Activated CD8-positive, alpha-beta memory T cell treated with anti-CD3 and anti-CD28 coated beads, Interleukin-2, amount 50 U/mL, for 4 hours (primary cell): ENCODE measurements at regions not wholly inside any gene's neighbourhood (a gene's known extent, or its start where the extent isn't known, plus 50 kb on each side); places are given as distances from the start of the nearest gene placed in this dataset.
"Not testable (repeated sequence)": the region's sequence is repeated elsewhere in the genome, so short reads cannot be mapped to it uniquely, and the experiment has no call there.

ENCODE experiments used
- DNase-seq: peaks from one replicate; pipeline ENCODE4 v3.0.0-alpha.2; 2020

DNA sequence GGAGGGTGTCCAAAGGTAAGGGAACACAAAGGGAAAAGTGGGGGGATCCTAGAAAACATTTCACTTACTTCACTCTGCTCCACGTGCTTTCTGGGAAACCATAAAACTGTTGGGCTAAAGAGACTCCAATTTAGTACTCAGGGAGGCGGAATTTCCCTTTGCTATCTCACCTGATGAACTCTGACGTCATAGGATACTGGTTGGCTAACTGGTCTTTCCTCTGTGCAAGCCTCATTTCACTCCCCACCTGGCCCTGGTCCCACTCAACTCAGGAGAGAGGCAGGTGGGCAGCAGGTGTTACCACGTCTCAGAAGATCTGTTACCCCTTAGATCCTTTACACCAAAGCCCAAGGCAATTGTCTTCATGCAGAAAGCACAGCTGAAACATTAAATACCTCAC, 51.8 kb upstream of the PMAIP1 start:
- no peak for DNase-seq

DNA sequence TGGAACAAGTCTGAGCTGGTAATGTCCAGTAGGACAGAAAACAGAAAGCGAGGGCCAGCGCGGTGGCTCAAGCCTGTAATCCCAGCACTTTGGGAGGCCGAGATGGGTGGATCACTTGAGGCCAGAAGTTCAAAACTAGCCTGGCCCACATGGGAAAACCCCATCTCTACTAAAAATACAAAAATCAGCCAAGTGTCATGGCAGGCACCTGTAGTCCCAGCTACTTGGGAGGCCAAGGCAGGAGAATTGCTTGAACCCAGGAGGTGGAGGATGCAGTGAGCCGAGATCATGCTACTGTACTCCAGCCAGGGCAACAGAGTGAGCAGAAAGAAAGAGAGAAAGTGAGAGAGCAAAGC, 52.3 kb upstream of the PMAIP1 start:
- not testable (repeated sequence) for DNase-seq

DNA sequence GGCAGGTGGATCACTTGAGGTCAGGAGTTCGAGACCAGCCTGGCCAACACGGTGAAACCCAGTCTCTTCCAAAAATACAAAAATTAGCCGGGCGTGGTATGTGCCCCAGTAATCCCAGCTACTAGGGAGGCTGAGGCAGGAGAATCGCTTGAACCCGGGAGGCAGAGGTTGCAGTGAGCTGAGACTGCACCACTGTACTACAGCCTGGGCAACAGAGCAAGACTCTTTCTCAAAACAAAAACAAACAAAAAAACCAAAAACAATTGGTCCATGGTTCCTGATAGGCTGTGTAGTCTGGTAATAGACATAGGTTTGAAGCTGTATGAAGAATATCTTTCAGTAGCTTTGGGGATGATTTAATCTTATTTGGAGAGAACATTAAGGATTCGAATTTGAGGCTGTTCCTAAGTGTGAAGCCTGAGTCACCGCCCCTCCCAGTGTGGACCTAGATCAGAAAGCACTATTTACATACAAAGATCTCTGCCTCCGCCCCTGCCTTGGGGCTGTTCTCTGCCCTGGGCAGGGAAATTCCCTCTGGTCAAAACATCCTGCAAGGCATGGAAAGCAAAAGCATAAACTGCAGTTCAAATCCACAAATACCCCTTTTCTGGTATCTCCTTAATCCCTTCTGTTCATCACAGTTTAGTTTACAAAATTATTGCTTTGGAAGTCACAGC, 52.8 kb upstream of the PMAIP1 start:
- no peak for DNase-seq

DNA sequence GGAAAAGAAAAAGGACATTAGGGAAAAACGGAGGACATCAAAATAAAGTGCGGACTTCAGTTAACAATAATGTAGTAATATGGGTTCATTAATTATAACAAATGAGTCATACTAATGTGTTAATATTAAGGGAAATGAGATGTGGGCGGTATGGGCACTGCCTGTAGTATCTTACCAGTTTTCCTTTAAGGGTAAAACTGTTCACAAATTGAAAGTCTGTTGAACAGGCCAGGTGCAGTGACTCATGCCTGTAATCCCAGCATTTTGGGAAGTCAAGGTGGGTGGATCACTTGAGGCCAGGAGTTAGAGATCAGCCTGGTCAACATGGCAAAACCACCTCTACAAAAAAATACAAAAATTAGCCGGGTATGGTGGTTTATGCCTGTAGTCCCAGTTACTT, 56.8 kb upstream of the PMAIP1 start:
- DNase-seq, result no peak

DNA sequence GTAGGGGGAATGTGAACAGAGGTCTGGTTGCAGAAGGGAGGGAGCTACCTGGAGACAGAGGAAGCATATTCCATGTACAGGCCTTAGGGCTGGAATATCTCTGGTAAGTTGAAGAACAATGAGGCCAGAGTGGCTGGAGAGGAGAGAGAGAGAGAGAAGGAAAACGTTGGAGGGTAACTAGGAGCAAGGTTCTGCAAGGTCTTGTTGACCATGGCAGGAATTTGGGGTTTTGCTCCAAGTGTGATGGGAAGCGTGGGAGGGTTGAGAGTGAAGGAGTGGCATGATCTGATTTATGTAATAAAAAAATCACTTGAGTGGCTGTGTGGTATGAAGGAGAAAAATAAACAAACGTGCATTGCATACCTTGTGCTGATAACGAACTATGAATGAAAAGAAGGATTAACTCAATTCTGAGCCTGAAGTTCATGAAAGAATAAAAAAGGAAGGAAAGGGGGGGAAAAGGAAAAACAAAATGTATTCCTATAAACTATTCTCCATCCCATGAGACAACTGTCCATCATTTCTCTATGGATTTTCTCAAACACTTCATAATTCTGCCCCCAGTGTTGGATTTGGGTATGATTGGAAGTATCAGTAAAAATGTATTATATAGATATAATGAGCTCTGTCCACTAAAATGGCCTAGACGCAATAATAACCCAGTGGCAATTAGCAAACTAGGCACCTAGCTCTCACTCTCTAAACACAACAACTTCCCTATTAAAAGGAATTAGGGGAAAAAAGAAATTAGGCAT, 59.7 kb upstream of the PMAIP1 start:
- DNase-seq, result no peak

DNA sequence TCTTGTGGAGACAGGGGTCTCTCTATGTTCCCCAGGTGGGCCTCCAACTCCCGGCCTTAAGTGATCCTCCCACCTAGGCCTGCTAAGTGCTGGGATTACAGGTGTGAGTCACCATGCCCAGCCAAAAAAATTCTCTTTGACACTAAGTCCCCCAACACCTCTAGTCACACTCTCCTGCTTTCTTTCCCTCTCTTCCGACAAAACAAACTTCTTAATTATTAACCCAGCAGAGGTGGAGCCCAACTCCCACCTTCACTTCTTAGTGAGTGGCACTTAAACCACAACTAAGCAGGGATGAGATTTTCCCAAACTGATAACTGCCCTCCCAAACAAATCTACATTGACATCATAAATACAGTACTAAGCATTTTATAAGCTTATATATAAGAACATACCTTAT, 60.5 kb upstream of the PMAIP1 start:
- DNase-seq, result no peak

DNA sequence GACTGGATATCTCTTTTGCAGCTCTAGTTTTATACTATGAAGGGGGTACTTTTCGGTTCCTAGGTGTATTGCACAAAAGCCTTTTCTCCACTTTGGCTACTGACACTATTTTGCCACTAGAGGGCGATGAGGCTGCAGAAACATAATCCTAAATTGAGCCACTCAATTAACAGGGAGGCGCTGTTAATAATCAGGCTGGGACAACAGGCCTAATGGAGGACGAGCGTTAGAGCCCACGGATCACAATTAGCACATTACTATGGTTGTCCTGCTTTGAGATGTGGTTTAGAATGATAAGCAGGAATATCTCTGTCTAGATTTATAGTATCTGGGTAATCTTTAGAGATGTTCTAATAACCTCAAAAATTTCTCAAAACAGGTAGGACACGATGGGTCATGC, 62.2 kb upstream of the PMAIP1 start:
- DNase-seq, result peak; percentile 39

DNA sequence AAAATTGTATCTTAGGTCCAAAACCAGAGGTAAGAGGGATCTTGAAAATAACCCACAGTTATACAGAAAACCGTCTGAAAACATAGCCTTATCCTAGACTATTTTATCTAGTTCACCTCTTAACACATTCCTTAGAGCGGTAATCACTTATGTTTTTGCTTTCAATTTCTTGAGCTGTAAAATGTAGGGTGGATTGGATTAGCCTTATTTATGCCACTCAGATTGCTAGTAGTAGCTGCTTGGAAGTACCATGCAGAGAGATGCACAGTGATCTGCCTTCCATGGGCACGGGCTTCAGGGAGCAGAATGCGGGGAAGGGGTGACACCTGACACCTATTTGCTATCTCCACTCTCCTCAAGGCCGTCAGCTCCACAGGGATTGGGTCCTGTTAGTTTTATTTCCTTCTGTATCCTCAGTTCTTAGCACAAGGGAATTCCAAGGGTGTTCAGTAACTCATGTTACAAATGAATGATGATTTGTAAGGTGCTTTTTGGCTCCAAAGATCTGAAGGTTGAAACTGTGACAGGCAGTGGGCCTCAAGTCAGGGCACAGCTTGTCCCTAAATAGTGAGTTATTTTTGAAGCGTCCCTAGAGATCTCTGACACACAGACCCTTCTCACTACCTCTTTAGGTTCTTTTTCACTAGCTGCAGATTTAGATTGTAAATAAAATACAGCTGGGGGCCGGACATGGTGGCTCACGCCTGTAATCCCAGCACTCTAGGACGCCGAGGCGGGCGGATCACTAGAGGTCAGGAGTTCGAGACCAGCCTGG, 64.0 kb upstream of the PMAIP1 start:
- DNase-seq, result no peak

DNA sequence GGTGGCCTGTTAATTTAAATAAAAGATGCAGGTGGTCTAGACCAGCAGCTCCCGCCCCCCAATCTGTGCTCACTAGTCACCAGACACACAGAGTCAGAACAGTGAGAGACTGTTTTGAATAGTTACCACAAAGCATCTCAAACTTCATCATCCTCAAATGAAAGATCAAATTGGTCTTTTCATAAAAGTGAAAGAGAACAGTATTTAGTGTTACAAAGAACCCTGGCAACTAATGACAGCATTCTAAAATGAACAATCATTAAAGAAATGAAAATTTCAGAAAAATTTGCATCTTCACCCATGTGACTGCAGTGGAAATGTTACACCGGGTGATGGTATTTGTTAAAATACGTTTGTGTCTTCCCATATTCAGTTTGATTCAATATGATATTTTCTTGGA, 65.5 kb upstream of the PMAIP1 start:
- DNase-seq, result no peak

DNA sequence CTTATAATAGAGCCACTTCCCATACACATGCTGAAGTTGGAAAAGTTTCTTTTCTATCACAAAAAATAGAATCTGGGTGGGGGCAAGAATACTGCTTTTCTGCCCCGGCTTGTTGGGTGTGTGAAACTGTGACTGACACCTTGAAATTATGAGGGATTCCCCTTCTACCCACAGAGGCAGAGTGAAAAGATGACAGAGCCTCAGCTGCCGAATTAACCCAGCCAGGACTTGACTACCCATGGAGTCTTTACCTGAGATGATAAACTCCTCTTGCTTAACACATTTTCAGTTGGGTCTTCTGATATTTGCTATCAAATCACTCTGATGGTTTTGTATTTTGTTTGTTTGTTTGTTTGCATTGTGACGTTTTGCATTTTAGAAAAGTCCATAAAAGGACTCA, 66.0 kb upstream of the PMAIP1 start:
- DNase-seq, result no peak

DNA sequence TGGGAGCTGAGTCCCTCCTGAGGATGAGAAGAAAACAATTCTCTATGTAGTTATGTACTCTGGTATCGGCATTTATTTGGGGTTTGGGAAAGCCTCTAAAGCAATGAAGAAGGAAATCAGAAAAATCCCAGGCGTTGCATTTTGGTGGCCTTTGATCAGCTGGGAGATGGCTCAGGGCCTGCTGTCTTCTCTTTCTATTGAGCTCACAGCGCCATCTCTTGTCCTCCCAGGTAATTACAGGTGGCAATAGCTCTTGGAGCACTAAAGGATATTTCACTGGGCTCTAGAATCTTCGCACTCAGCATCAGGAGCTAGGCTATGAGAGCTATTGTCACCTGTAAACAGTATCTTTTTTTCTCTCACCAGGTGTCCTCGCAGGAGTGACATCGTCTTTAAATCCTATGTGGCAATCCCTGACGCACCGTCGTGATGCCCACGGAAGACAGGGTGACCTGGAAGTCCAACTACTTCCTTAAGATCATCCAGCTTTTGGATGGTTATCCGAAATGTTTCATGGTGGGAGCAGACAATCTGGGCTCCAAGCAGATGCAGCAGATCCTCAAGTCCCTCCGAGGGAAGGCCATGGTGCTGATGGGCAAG, 76.1 kb upstream of the PMAIP1 start:
- no peak for DNase-seq

DNA sequence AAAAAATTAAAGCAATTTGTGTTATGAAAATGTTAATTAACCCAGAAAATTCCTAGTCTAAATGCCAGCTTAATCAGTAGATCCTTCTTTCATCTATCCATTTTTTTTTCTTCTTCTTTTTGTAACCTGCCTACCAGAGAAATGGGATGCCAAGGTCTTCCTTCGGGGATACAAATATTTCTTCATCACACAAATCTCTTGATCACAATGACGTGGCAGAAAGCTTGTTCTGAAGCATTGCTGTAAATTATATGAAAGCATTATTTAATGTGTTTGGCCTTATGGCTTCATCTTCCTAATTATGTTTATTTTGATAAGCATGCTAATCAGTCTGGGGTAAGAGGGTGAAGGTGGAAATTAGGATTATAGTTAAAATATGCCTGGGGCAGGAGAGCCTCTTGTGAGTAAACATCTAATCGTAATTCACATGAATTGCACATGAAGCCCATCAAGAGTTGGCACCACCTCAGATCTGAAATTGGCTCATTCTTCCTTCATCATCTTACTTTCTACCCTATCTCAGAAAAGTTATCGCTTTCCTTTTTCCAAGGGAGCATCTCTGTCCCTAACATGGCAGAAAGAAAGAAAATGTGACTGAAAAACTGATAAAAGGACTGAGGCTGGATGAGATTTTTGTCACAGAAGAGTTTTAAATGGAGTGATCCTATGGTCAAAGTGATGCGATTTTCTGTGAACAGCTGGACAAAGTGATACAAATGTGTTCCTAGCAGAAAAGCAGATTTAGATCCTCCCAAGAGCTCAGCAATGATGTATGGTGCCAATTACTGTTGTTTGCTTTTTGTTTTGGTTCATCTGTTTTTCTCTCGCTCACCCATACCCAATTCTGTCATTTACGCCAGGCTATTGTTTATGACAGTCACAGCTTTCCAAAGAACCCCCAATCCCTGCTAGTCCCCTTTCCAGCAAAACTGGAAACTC, 76.9 kb upstream of the PMAIP1 start:
- no peak for DNase-seq

DNA sequence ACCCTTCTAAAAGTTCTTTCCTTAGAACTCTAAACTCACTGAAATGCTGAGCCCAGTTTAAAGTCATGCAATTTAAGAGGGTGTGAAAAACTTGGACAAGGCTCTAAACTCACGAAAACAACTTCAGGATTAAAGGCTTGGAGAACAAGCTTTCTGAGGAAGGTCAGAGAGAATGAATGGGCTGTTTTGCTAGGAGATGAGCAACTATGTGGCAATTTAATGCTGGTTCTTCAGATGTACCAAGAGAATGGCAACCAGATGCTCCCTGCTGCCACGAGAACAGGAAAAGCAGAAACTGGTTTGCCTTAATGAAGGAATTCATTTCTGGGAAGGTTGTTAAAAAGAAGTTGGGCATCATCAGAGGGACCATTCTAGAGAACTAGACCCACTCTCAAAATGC, 77.8 kb upstream of the PMAIP1 start:
- no peak for DNase-seq

DNA sequence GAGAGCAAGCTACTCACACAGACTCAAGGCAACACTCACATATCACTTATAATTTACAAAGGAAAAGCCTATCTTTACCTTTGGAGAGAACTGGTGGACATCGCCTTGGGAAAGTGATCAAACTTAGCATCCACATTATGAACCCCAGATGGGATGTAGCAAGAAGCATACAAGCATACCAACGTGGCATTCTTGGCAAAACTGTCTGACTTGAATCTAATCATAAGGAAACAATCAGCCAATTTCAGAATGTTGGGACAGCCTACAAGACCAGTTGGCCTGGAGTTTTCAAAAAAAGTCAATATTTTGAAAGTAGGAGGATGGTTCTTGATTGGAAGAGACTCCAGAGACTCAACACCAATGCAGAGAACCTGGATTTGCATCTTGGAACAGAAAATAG, 79.1 kb upstream of the PMAIP1 start:
- DNase-seq, result no peak

DNA sequence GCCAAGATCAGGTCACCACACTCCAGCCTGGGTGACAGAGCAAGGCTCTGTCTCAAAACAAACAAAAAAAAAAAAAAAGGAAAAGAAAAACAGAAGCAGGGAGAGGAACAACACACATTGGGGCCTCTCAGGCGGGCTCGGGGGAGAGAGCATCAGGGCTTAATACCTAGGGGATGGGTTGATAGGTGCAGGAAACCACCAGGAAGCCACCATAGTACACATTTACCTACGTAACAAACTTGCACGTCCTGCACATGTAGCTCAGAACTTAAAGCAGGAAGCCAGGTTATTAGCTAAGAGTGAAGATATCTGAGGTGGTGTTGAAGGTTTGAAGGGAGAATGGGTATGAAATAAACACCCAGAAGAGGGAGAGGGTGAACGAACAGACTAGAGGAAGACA, 81.0 kb upstream of the PMAIP1 start:
- no peak for DNase-seq

DNA sequence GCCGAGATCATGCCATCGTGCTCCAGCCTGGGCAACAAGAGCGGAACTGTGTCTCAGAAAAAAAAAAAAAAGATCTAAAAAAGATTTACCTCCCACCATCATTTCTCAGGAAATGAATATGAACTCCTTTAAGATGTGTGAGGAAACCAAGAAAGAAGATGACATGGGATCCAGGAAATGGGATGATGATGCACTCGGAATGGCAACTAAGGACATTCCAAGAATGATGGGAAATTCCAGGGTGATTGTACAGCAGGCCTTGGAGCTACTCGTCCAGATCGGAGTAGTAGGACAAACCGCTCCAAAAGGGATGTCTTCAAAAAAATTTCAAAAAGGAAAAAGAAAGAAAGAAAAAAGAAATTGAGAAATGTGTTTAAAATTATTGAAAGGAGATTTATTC, 84.9 kb upstream of the PMAIP1 start:
- DNase-seq, result no peak

DNA sequence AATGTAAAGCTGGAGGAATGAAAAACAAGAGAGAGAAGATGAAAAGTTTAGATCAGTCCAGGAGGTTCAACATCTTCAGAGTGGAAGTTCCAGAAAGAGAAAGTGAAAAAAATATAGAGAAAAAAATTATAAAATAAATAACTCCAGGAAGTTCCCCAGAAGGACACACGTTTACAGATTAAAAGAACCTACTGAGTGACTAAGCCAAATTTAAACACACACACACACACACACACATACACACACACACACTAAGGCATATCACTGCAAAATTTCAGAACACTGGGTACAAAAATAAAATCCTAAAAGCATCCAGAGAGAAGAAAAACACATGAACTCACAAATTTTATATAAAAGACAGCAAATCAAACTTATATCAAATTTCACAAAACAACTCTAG, 85.9 kb upstream of the PMAIP1 start:
- DNase-seq, result no peak

DNA sequence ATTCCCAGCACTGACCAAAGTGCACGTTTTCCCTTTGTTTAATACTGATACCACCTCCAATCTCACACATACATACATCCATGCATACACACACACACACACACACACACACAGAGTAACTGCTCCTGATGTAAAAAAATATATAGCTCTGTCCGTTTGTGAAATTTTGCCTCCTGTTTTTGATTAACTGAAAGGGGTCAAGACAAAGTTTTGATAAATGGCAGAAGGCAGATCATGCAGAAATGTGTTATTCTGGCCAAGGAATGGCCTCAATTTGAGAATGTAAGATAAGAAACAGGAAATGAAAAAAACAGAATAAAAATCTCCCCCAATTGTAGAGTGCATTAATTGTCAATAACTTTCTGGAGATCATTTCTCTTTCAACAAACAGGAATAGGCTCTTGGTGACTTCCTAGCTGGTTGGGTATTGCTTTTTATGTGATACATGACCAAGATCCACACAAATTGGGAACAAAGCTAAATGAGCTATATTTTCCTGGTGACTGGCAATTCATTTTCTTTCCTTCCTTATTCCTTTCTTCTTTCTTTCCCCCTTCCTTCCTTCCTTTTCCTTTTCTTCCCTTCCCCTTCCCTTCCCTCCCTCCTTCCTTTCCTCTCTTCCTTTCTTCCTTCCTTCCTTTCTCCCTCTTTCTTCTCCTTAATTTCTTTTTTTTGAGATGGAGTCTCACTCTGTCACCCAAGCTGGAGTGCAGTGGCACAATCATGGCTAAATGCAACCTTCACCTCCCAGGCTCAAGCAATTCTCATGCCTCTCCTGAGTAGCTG, 88.9 kb upstream of the PMAIP1 start:
- DNase-seq, result no peak

DNA sequence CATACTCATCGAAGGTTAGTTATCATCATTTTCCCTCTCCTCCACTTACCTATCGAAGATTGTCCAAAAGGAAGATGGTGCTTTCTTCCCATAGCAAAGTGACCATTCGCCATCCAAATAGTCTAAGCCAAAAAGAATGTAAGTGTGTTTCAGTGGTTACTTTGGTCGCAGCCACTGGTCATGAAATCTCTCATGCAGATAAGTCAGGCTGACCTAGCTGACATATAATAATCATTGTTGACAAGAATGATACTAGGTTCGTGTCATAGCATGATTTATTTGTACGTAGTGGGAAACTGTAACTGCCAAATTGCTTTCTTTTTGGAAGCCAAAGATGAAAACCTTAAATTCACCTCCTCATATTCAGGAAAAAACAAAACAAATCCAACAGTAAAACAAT, 89.6 kb upstream of the PMAIP1 start:
- no peak for DNase-seq

DNA sequence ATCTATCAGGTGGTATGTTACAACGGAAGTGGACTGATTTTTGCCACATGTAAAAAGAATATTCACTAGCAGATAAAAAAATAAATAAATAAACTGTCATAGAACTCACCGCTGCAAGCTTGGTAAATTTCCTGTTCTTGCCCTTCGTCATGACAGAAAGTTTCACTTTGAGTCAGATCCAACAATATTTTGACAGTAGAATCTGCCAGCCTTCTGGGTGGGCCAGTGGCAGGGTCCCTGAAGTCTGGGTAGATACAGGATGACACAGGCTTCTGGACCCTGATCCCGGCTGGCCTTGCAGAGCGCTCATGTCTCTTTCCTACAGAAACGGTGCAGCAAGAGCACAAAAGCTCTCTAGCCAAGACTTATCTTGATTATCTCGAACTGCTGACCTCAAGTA, 97.8 kb upstream of the PMAIP1 start:
- no peak for DNase-seq

DNA sequence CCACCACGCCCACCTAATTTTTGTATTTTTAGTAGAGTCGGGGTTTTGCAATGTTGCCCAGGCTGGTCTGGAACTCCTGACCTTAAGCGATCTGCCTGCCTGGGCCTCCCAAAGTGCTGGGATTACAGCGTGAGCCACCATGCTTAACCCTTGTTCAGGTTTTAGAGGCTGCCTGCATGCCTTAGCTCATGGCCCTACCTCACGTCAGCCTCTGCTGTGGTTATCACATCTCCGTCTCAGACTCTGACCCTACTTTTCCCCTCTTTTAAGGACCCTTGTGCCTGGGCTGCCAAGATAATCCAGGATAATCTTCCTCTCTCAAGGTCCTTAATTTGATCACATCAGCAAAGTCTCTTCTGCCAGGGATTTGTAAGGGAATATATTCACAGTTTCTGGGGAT, 98.2 kb upstream of the PMAIP1 start:
- no peak for DNase-seq

DNA sequence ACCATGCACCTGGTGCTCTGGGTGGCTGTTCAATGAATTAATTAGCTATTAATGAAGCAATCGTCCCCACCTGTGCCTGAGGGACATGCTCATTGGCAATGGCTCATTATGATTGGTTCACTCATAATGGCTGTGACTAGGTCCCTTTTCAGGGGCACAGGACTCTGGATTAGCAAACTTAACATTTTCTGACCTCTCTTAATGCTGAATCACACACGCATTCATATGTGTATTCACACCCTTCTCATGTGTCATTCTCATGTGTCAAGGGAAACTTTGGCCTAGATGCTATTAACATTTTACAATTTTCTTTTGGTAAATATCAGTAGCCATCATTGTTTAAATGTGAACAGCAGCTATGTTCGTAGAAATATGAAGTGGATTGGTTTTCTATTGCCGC, 98.9 kb upstream of the PMAIP1 start:
- DNase-seq, result no peak
